ENCODE measurements at regions not wholly inside any gene's neighbourhood (a gene's known extent, or its start where the extent isn't known, plus 50 kb on each side); places are given as distances from the start of the nearest gene placed in this dataset.

- TF ChIP-seq GATA2 (IDR thresholded peaks at IDR 0.05; ENCODE audit: low read depth, low read length), result no peak
- TF ChIP-seq GATA3 (IDR thresholded peaks at IDR 0.05; ENCODE audit: low read depth, low read length), result no peak
Observed at GRCh38 chr4:127268367-127268766, 364.4 kb upstream of the INTU start.

All from SH-SY5Y (cell line).